ENCODE measurements at regions not wholly inside any gene's neighbourhood (a gene's known extent, or its start where the extent isn't known, plus 50 kb on each side); places are given as distances from the start of the nearest gene placed in this dataset.

DNA sequence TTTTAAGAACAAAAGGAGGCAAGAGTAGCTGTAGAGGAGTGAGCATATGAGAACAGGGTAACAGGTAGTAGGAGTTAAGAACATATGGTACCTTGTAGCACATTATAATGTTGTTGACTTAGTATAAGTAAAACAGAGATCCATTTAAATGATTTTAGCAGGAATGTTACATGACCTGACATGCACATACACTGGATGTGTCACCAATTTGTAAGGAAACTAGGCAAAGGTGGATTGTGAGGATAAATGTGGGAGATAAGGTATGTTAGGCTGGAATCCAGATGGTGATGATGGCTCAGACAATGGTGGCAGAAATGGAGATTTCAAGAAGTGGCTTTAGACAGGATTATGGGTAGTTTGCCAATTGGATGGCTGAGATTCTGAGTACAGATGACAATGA lies 443.1 kb upstream of the DAB2 start:
- no peaks in the 10 kb centered on the region for H3K9me3 ChIP-seq (ENCODE audit: control insufficient read depth, low read length)
- H3K27ac ChIP-seq (ENCODE audit: insufficient read depth, low read depth, low read length, poor library complexity, severe bottlenecking) = no peak overlapping the region
- no peaks in the 10 kb centered on the region for H3K27me3 ChIP-seq (ENCODE audit: control insufficient read depth, insufficient read depth, low read length, poor library complexity, severe bottlenecking)
- no peak overlapping the region for H3K4me3 ChIP-seq (ENCODE audit: insufficient read depth, low read depth, low read length)
- no peaks in the 10 kb centered on the region for H3K4me1 ChIP-seq (ENCODE audit: control insufficient read depth, insufficient read depth, low read length)
- no peaks in the 10 kb centered on the region for H3K36me3 ChIP-seq (ENCODE audit: control insufficient read depth, insufficient read depth, low read length)

DNA sequence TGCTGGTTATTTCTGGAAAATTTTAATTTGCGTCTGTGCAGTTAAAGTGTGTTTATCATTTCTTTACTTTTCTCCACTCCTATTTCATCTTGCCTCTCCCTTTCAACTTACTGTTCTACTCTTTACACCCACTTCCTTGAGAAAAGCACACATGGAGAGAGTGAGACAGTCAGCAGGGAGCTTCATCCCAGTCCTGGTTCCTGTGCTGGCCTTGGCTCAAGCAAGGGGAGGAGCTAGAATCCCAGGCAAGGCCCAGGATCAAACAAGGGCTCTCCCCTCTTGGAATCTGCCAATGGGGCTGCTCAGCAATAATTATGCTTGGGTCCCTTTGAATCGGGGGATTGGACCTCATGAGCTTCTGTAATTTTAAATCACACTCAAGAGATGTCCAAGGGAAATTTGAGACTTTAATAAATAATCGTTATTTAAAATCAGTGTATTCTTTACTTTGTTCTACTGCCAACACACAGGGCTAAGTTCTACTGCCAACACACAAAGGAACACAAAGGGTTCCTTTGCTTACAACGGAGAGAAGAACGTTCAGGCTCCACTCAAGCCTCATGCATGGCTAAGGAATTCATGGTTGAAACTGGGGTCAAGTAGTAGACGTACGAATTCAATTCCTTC lies 439.3 kb upstream of the DAB2 start:
- Histone ChIP-seq H3K36me3 (ENCODE audit: control insufficient read depth, insufficient read depth, low read length) (no peaks in the 10 kb centered on the region), H3K27ac (ENCODE audit: insufficient read depth, low read depth, low read length, poor library complexity, severe bottlenecking) (no peak overlapping the region), H3K4me1 (ENCODE audit: control insufficient read depth, insufficient read depth, low read length) (no peaks in the 10 kb centered on the region), H3K27me3 (ENCODE audit: control insufficient read depth, insufficient read depth, low read length, poor library complexity, severe bottlenecking) (no peaks in the 10 kb centered on the region), H3K9me3 (ENCODE audit: control insufficient read depth, low read length) (no peaks in the 10 kb centered on the region), H3K4me3 (ENCODE audit: insufficient read depth, low read depth, low read length) (no peak overlapping the region)
- 93 to 96% methylated on average over 5 to 7 of the region's 7 CpGs for WGBS, 2 experiments

DNA sequence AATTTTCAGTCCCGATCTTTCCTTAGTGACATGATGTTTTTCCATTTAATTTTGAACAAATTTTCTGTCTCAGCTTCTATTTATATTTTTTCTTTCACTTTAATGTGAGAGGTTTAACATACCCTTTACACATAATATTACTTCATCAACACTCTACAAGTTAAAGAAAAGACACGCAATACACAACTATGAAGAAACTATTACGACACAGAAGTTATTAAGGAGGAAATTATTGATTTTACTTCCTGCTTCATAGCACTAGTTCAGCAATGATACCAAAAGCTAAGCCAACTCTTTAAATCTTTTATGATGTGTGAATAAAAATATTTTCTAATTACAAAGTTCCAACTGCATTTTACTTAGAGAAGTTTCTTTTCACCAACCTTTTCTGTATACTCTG lies 432.3 kb upstream of the DAB2 start:
- Histone ChIP-seq H3K4me3 (ENCODE audit: insufficient read depth, low read depth, low read length) (no peak overlapping the region), H3K27me3 (ENCODE audit: control insufficient read depth, insufficient read depth, low read length, poor library complexity, severe bottlenecking) (no peaks in the 10 kb centered on the region), H3K4me1 (ENCODE audit: control insufficient read depth, insufficient read depth, low read length) (no peaks in the 10 kb centered on the region), H3K27ac (ENCODE audit: insufficient read depth, low read depth, low read length, poor library complexity, severe bottlenecking) (no peak overlapping the region), H3K36me3 (ENCODE audit: control insufficient read depth, insufficient read depth, low read length) (no peaks in the 10 kb centered on the region), H3K9me3 (ENCODE audit: control insufficient read depth, low read length) (no peaks in the 10 kb centered on the region)
- 95% methylated on average over 2 of the region's 3 CpGs; no CpG with 5 or more reads in 1 of the 2 experiments for WGBS, 2 experiments

DNA sequence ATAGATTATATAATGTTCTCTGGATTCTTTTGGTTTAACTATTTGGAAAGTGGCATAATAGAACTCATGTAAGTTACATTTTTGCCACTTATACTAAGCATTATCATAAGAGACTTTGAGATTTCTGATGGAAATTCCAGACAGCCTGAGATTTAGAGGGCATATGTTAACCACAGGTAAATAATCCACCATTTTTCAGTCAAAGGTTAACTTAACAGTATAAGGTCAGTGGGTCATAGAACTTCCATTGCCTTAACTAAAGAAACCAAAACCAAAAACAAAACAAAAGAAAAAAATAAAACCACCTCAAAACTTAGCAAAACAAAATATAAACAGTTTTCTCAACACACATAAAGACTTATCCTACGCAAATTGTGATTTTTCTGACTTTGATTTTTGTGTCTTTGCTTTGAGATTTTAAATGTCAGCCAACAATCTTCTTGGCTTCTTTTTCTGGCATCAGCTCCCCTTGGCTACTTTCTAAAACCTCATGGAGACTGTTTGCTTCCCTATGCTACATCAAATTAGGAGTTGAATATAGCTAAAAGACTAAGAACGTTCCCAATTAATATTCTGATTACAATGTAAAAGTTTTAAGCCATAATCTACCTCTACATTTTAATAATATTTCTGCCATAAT lies 430.1 kb upstream of the DAB2 start:
- Histone ChIP-seq H3K4me3 (ENCODE audit: insufficient read depth, low read depth, low read length) (no peak overlapping the region), H3K36me3 (ENCODE audit: control insufficient read depth, insufficient read depth, low read length) (no peaks in the 10 kb centered on the region), H3K4me1 (ENCODE audit: control insufficient read depth, insufficient read depth, low read length) (no peaks in the 10 kb centered on the region), H3K27me3 (ENCODE audit: control insufficient read depth, insufficient read depth, low read length, poor library complexity, severe bottlenecking) (no peaks in the 10 kb centered on the region), H3K27ac (ENCODE audit: insufficient read depth, low read depth, low read length, poor library complexity, severe bottlenecking) (no peak overlapping the region), H3K9me3 (ENCODE audit: control insufficient read depth, low read length) (no peaks in the 10 kb centered on the region)
- WGBS, 2 experiments = 100% methylated on average over 1 of the region's 2 CpGs

DNA sequence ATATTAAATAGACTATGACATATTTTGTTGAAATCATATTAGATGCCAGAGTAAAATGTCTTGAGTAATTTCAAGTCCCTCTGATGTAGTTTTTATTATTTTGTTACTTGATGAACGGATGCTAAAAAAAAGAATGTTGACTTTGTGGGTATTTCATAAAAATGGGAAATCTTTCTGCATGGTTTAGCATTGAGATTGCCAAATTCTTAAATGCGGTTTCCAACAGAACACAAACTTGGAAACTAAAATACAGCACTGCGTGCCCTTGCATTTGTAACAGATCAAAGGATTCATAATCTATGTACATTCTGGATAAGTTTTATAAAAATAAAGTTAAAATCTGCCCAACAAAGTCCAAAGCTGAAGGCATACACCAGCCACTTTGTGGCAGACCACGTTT lies 425.5 kb upstream of the DAB2 start:
- Histone ChIP-seq H3K27me3 (ENCODE audit: control insufficient read depth, insufficient read depth, low read length, poor library complexity, severe bottlenecking) (no peaks in the 10 kb centered on the region), H3K4me3 (ENCODE audit: insufficient read depth, low read depth, low read length) (no peak overlapping the region), H3K27ac (ENCODE audit: insufficient read depth, low read depth, low read length, poor library complexity, severe bottlenecking) (no peak overlapping the region), H3K36me3 (ENCODE audit: control insufficient read depth, insufficient read depth, low read length) (no peaks in the 10 kb centered on the region), H3K9me3 (ENCODE audit: control insufficient read depth, low read length) (no peaks in the 10 kb centered on the region), H3K4me1 (ENCODE audit: control insufficient read depth, insufficient read depth, low read length) (no peaks in the 10 kb centered on the region)
- 94 to 97% methylated on average over 3 to 4 of the region's 4 CpGs for WGBS, 2 experiments

DNA sequence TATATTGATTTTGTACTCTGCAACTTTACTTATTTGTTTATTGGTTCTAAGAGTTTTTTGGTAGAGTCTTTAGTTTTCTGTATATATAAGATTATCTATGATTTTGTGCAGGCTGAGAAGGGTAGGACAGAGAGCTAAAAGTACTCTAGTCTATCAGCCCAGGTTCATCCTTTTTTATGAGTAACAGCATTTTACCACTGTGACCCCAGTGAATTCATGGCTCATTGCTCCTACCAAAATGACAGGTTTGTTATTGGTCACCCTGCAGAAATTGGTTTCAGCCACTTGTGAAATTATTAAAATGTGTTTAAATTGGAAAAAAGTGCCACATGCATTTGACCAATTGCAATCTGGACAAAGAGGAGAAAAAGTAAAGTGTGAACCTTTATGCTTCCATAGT lies 421.4 kb upstream of the DAB2 start:
- H3K4me1 ChIP-seq (ENCODE audit: control insufficient read depth, insufficient read depth, low read length) = no peaks in the 10 kb centered on the region
- no peak overlapping the region for H3K27ac ChIP-seq (ENCODE audit: insufficient read depth, low read depth, low read length, poor library complexity, severe bottlenecking)
- H3K4me3 ChIP-seq (ENCODE audit: insufficient read depth, low read depth, low read length) = no peak overlapping the region
- no peaks in the 10 kb centered on the region for H3K9me3 ChIP-seq (ENCODE audit: control insufficient read depth, low read length)
- no peaks in the 10 kb centered on the region for H3K36me3 ChIP-seq (ENCODE audit: control insufficient read depth, insufficient read depth, low read length)
- H3K27me3 ChIP-seq (ENCODE audit: control insufficient read depth, insufficient read depth, low read length, poor library complexity, severe bottlenecking) = no peaks in the 10 kb centered on the region

DNA sequence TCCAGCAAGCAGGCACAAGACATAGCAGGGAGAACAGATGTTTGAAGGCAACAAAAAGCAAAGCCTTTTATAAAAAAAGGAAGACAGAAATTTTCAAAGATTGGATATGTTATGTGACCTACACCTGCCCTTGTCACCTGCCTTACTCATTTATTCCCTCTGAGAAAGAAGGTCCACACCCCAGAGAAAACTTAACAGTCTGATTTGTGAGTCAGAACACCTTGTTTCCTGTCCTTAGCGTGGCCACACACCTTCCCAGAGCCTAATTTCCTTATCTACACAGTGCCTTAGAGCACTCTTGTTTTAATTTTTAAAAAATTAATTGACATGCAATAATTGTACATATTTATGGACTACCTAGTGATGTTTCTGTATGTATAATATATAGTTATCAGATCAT lies 419.0 kb upstream of the DAB2 start:
- Histone ChIP-seq H3K27me3 (ENCODE audit: control insufficient read depth, insufficient read depth, low read length, poor library complexity, severe bottlenecking) (no peaks in the 10 kb centered on the region), H3K27ac (ENCODE audit: insufficient read depth, low read depth, low read length, poor library complexity, severe bottlenecking) (no peak overlapping the region), H3K4me3 (ENCODE audit: insufficient read depth, low read depth, low read length) (no peak overlapping the region), H3K36me3 (ENCODE audit: control insufficient read depth, insufficient read depth, low read length) (no peaks in the 10 kb centered on the region), H3K4me1 (ENCODE audit: control insufficient read depth, insufficient read depth, low read length) (no peaks in the 10 kb centered on the region), H3K9me3 (ENCODE audit: control insufficient read depth, low read length) (no peaks in the 10 kb centered on the region)
- 90 to 93% methylated on average over 1 of the region's 1 CpG for WGBS, 2 experiments

DNA sequence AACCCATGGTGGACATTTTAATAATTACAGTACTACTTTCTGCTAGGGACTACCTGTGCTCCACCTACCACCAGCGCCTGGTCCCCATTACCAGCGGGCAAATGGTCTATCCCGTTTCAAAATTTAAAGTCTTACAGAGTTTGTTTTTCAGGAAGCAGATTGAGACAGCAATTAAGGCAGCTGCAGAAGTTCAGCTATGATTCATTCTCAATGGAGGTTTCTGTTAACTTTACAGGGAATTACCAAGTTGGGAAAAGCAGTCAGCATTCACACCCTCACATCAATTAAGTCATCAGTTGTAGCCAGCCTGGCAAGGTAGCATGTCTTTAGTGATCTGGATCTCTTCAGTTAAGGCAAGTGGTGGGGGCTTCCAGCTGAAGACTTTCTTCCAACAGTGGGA lies 410.6 kb upstream of the DAB2 start:
- no peak overlapping the region for H3K4me3 ChIP-seq (ENCODE audit: insufficient read depth, low read depth, low read length)
- WGBS, 2 experiments = 96 to 98% methylated on average over 3 of the region's 3 CpGs
- no peaks in the 10 kb centered on the region for H3K9me3 ChIP-seq (ENCODE audit: control insufficient read depth, low read length)
- H3K27ac ChIP-seq (ENCODE audit: insufficient read depth, low read depth, low read length, poor library complexity, severe bottlenecking) = no peak overlapping the region
- no peaks in the 10 kb centered on the region for H3K27me3 ChIP-seq (ENCODE audit: control insufficient read depth, insufficient read depth, low read length, poor library complexity, severe bottlenecking)
- no peaks in the 10 kb centered on the region for H3K4me1 ChIP-seq (ENCODE audit: control insufficient read depth, insufficient read depth, low read length)
- H3K36me3 ChIP-seq (ENCODE audit: control insufficient read depth, insufficient read depth, low read length) = no peaks in the 10 kb centered on the region

DNA sequence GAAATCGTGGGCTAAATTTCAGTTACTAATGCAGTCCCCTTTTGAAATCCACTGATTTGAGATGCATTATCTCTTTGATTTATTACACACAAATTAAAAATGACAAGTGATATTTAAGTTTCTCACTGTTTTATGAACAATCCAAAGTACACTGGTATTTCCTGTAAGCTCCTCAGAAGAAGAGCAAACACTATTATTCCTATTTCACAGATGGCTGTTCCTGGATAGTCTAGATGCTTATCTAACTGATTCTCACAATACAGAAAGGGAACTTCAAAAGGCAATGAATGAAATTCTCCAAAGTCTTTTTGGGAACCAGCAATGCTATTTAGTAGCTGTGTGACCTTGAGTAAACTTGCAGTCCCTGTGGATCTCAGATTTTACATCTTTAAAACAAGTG lies 404.7 kb upstream of the DAB2 start:
- H3K9me3 ChIP-seq (ENCODE audit: control insufficient read depth, low read length) = no peaks in the 10 kb centered on the region
- WGBS, 2 experiments = no CpG with 5 or more reads among the region's 1 CpG

DNA sequence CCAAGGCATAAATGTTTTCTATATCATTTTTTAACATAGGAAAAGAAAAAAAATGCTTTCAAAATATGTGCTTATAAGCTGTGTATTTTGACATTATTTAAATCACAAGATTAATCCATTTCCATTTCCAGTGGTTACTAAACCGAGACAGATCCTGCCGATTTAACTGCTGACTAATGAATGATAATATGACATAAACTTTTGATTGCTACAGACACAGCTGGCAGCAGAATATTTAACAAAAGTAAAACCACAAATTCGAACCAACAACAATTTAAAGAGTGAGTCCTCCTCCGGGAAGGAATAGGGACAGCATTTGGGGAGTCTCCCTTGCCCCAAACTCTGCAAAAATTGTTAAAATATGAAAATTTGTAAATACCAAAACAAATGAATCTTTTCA lies 401.3 kb upstream of the DAB2 start:
- H3K27me3 ChIP-seq (ENCODE audit: control insufficient read depth, insufficient read depth, low read length, poor library complexity, severe bottlenecking) = no peaks in the 10 kb centered on the region
- no peak overlapping the region for H3K4me3 ChIP-seq (ENCODE audit: insufficient read depth, low read depth, low read length)
- no peaks in the 10 kb centered on the region for H3K36me3 ChIP-seq (ENCODE audit: control insufficient read depth, insufficient read depth, low read length)
- H3K27ac ChIP-seq (ENCODE audit: insufficient read depth, low read depth, low read length, poor library complexity, severe bottlenecking) = no peak overlapping the region
- 98 to 100% methylated on average over 2 to 4 of the region's 4 CpGs for WGBS, 2 experiments
- no peaks in the 10 kb centered on the region for H3K4me1 ChIP-seq (ENCODE audit: control insufficient read depth, insufficient read depth, low read length)
- H3K9me3 ChIP-seq (ENCODE audit: control insufficient read depth, low read length) = no peaks in the 10 kb centered on the region

More for the DNA sequence above, 404.7 kb upstream of the DAB2 start:
- Histone ChIP-seq H3K4me3 (ENCODE audit: insufficient read depth, low read depth, low read length) (no peak overlapping the region), H3K27me3 (ENCODE audit: control insufficient read depth, insufficient read depth, low read length, poor library complexity, severe bottlenecking) (no peaks in the 10 kb centered on the region), H3K27ac (ENCODE audit: insufficient read depth, low read depth, low read length, poor library complexity, severe bottlenecking) (no peak overlapping the region), H3K4me1 (ENCODE audit: control insufficient read depth, insufficient read depth, low read length) (no peaks in the 10 kb centered on the region), H3K36me3 (ENCODE audit: control insufficient read depth, insufficient read depth, low read length) (no peaks in the 10 kb centered on the region)

DNA sequence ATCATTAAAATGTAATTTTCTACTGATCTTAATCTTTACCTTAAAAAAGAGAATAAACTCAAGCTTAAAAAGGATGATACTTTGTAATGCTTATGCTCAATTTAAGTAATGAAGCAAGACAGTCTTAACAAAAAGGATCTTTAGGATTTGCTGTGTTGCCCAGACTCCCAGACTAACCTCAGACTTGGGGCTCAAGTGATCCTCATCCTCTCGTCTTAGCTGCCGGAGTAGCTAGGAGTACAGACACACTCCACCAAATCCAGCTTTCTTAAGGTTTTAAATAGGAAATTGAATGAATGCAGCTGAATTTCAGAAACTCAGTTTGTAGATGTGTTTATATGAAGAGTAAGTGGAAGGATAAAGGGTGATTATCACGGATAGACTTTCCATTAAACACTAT lies 400.5 kb upstream of the DAB2 start:
- Histone ChIP-seq H3K4me3 (ENCODE audit: insufficient read depth, low read depth, low read length) (no peak overlapping the region), H3K27me3 (ENCODE audit: control insufficient read depth, insufficient read depth, low read length, poor library complexity, severe bottlenecking) (no peaks in the 10 kb centered on the region), H3K9me3 (ENCODE audit: control insufficient read depth, low read length) (no peaks in the 10 kb centered on the region), H3K36me3 (ENCODE audit: control insufficient read depth, insufficient read depth, low read length) (no peaks in the 10 kb centered on the region), H3K27ac (ENCODE audit: insufficient read depth, low read depth, low read length, poor library complexity, severe bottlenecking) (no peak overlapping the region), H3K4me1 (ENCODE audit: control insufficient read depth, insufficient read depth, low read length) (no peaks in the 10 kb centered on the region)
- WGBS, 2 experiments = 89 to 97% methylated on average over 3 of the region's 3 CpGs

Data from ectodermal cell (in vitro differentiated cells).